AG04450 (cell line): ENCODE measurements at regions not wholly inside any gene's neighbourhood (a gene's known extent, or its start where the extent isn't known, plus 50 kb on each side); places are given as distances from the start of the nearest gene placed in this dataset.

Experiments used
- CTCF ChIA-PET: fragments of 300-600, 350-600 bp; formaldehyde crosslinking; extraction: SDS; loops from one replicate; lab custom pipeline; 2022; ENCODE audit warnings: antibody characterized with exemption, inconsistent platforms; lab: Charles Lee
- POLR2A ChIA-PET: fragments of 350-600 bp; formaldehyde crosslinking; extraction: SDS; loops from one replicate; lab custom pipeline; 2021; ENCODE audit warnings: antibody characterized with exemption, inconsistent platforms; lab: Yijun Ruan, JAX
- DNase-seq: peaks from one replicate; pipeline ENCODE4 v3.0.0-alpha.2; 2011; ENCODE audit warnings: low read depth, low spot score
- H3K27ac ChIP-seq: one replicate; pipeline ENCODE4 v1.5.1; 2012; ENCODE audit warnings: low read depth, low read length, control low read depth
- H3K27me3 ChIP-seq: one replicate; pipeline ENCODE4 v1.6.0; 2012; ENCODE audit warnings: low read length; ENCODE audit not compliant: control insufficient read depth, insufficient read depth
- H3K4me3 ChIP-seq: 2 replicates; pipeline ENCODE4 v1.5.1; 2011; ENCODE audit warnings: mild to moderate bottlenecking, low read depth, low read length, control low read depth
- H3K9me3 ChIP-seq: 2 replicates; pipeline ENCODE4 v1.5.1; 2012; ENCODE audit warnings: low read length; ENCODE audit not compliant: control insufficient read depth, insufficient read depth
- CTCF ChIP-seq: IDR thresholded peaks from 2 replicates; pipeline ENCODE4 v1.5.1; 2011; ENCODE audit warnings: low read depth, low read length, control low read depth, inconsistent platforms

- H3K27ac ChIP-seq = no peak overlapping the region
- no peaks in the 10 kb centered on the region for H3K27me3 ChIP-seq
- TF ChIP-seq CTCF = no peak
- no peak for DNase-seq
- no peak overlapping the region for H3K4me3 ChIP-seq
- H3K9me3 ChIP-seq = no peaks in the 10 kb centered on the region
- CTCF ChIA-PET = interaction anchor here (1.0 kb wide), 1 partner anchor 326 kb away, joined by 4 read pairs; no protein-coding TSS in a partner anchor
- POLR2A ChIA-PET = no interaction called here
Observed at GRCh38 chr6:88454658-88455057, 288.5 kb upstream of the CNR1 start.

- no peak for TF ChIP-seq CTCF
- DNase-seq = no peak
- ChIA-PET POLR2A (no interaction called here), CTCF (no interaction called here)
- Histone ChIP-seq H3K9me3 (no peaks in the 10 kb centered on the region), H3K4me3 (no peak overlapping the region), H3K27ac (no peak overlapping the region), H3K27me3 (no peaks in the 10 kb centered on the region)
Observed at GRCh38 chr6:88449770-88450169, 283.6 kb upstream of the CNR1 start.

- no peak overlapping the region for H3K27ac ChIP-seq
- no peaks in the 10 kb centered on the region for H3K27me3 ChIP-seq
- TF ChIP-seq CTCF = no peak
- ChIA-PET CTCF (no interaction called here), POLR2A (no interaction called here)
- DNase-seq = no peak
- H3K4me3 ChIP-seq = no peak overlapping the region
- H3K9me3 ChIP-seq = no peaks in the 10 kb centered on the region
Observed at GRCh38 chr6:88445188-88445965, 279.2 kb upstream of the CNR1 start.

GRCh38 chr6:88443554-88443953 is 277.4 kb upstream of the CNR1 start:
- Histone ChIP-seq H3K4me3 (no peak overlapping the region), H3K27me3 (no peaks in the 10 kb centered on the region), H3K9me3 (no peaks in the 10 kb centered on the region), H3K27ac (no peak overlapping the region)
- no peak for TF ChIP-seq CTCF
- POLR2A ChIA-PET = no interaction called here
- no peak for DNase-seq
- CTCF ChIA-PET = no interaction called here

- ChIA-PET CTCF (no interaction called here), POLR2A (no interaction called here)
- no peaks in the 10 kb centered on the region for H3K27me3 ChIP-seq
- DNase-seq = no peak
- TF ChIP-seq CTCF = no peak
- H3K4me3 ChIP-seq = no peak overlapping the region
- H3K9me3 ChIP-seq = no peaks in the 10 kb centered on the region
- no peak overlapping the region for H3K27ac ChIP-seq
Observed at GRCh38 chr6:88442737-88443136, 276.6 kb upstream of the CNR1 start.
